Lower leg skin (tissue), 4 donors: ENCODE measurements at regions not wholly inside any gene's neighbourhood (a gene's known extent, or its start where the extent isn't known, plus 50 kb on each side); places are given as distances from the start of the nearest gene placed in this dataset.
"Not testable (repeated sequence)": the region's sequence is repeated elsewhere in the genome, so short reads cannot be mapped to it uniquely, and the experiment has no call there.

Experiments used
- DNase-seq, 2 donors: peaks; one replicate each; pipeline ENCODE4 v3.0.0-alpha.2; 2019; ENCODE audit warnings: low spot score in 2 of 2
- H3K4me3 ChIP-seq: fragments of 200-600 bp; sonication (generic); 2 replicates; pipeline ENCODE4 v1.5.1; 2017; ENCODE audit warnings: mild to moderate bottlenecking, low read depth; ENCODE audit not compliant: poor library complexity, severe bottlenecking
- CTCF ChIP-seq, 3 donors: fragments of 450-650 bp; IDR thresholded peaks; one replicate each; pipeline ENCODE4 v1.5.1; 2016; ENCODE audit warnings: antibody characterized with exemption in 3 of 3, mild to moderate bottlenecking in 3 of 3, moderate library complexity in 2 of 3
- POLR2A ChIP-seq, 2 donors: fragments of 450-650 bp; IDR thresholded peaks; one replicate each; pipeline ENCODE4 v1.6.1; 2016 to 2017; ENCODE audit warnings: antibody characterized with exemption in 2 of 2, mild to moderate bottlenecking in 1 of 2, moderate library complexity in 1 of 2
- WGBS, 2 donors: methylation state at CpG; one replicate each; pipeline ENCODE4 v1.1.5; 2018; 5-methylcytosine and 5-hydroxymethylcytosine counted together
- intact Hi-C: fragments of 100-400 bp; cut with DNase I; formaldehyde crosslinking; loops from one replicate; pipeline ENCODE4 v1.15.0; 2023; ENCODE audit warnings: low total_unique reads

- intact Hi-C loops = no loop called here
- no peak for DNase-seq
- no peak overlapping the region for H3K4me3 ChIP-seq
- 72 to 76% methylated on average over 3 of the region's 3 CpGs for WGBS, 2 donors
- TF ChIP-seq CTCF (IDR thresholded peaks at IDR 0.05) (no peak), POLR2A (IDR thresholded peaks at IDR 0.05) (no peak)
These were observed 228.5 kb upstream of the FSIP2 start for GRCh38 chr2:185510060-185510459.

DNA sequence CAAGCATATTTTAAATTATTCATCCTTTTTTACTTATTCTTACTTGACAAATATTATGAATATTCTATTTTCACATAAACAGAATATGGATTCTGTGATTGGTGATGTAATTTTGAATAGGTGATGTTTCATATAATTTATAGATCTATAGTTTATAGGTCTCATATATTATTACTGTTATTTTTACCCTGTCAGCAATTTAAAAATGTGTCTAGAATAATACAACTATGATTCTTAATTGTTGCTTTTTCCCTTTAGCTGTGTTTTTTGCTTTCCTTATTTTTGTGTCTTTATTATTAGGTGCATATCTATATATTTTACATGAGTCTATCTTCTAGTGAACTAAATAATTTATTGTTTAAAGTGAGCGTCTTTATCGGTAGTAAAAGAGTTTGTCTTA lies 226.7 kb upstream of the FSIP2 start:
- WGBS, 2 donors = 99% methylated on average over 2 of the region's 2 CpGs
- no peak for DNase-seq

DNA sequence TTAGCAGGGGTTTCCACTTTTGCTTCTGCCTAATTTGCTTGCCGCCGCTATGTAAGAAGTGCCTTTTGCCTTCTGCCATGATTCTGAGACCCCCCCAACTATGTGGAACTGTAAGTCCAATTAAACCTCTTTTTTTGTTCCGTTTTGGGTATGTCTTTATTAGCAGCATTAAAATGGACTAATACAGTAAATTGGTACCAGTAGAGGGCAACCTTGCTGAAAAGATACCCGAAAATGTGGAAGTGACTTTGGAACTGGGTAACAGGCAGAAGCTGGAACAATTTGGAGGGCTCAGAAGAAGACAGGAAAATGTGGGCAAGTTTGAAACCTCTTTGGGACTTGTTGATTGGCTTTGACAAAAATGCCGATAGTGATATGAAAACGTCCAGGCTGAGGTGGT lies 216.1 kb upstream of the FSIP2 start:
- TF ChIP-seq CTCF (IDR thresholded peaks at IDR 0.05) (no peak), POLR2A (IDR thresholded peaks at IDR 0.05) (no peak)
- 74 to 80% methylated on average over 6 of the region's 6 CpGs for WGBS, 2 donors
- H3K4me3 ChIP-seq = no peak overlapping the region
- DNase-seq = no peak
- intact Hi-C loops = no loop called here

More for the DNA sequence above, 226.7 kb upstream of the FSIP2 start:
- intact Hi-C loops = no loop called here
- H3K4me3 ChIP-seq = no peak overlapping the region
- TF ChIP-seq CTCF (IDR thresholded peaks at IDR 0.05) (no peak), POLR2A (IDR thresholded peaks at IDR 0.05) (no peak)

GRCh38 chr2:185524242-185524641 lies 214.4 kb upstream of the FSIP2 start:
- intact Hi-C loops, H3K4me3 ChIP-seq, DNase-seq: not testable (repeated sequence)
- 63 to 68% methylated on average over 2 of the region's 2 CpGs for WGBS, 2 donors

- DNase-seq = no peak
- TF ChIP-seq CTCF (IDR thresholded peaks at IDR 0.05) (no peak), POLR2A (IDR thresholded peaks at IDR 0.05) (no peak)
- 80 to 90% methylated on average over 1 of the region's 1 CpG for WGBS, 2 donors
These were observed 212.4 kb upstream of the FSIP2 start for GRCh38 chr2:185526161-185526560.

GRCh38 chr2:185531721-185532120 lies 206.9 kb upstream of the FSIP2 start:
- TF ChIP-seq POLR2A (IDR thresholded peaks at IDR 0.05) (no peak), CTCF (IDR thresholded peaks at IDR 0.05) (no peak)
- WGBS, 2 donors = 77 to 83% methylated on average over 2 of the region's 2 CpGs
- no peak overlapping the region for H3K4me3 ChIP-seq
- no peak for DNase-seq
- intact Hi-C loops = no loop called here

More at GRCh38 chr2:185526161-185526560, 212.4 kb upstream of the FSIP2 start:
- no peak overlapping the region for H3K4me3 ChIP-seq
- intact Hi-C loops = no loop called here
